ENCODE measurements at regions not wholly inside any gene's neighbourhood (a gene's known extent, or its start where the extent isn't known, plus 50 kb on each side); places are given as distances from the start of the nearest gene placed in this dataset.

DNA sequence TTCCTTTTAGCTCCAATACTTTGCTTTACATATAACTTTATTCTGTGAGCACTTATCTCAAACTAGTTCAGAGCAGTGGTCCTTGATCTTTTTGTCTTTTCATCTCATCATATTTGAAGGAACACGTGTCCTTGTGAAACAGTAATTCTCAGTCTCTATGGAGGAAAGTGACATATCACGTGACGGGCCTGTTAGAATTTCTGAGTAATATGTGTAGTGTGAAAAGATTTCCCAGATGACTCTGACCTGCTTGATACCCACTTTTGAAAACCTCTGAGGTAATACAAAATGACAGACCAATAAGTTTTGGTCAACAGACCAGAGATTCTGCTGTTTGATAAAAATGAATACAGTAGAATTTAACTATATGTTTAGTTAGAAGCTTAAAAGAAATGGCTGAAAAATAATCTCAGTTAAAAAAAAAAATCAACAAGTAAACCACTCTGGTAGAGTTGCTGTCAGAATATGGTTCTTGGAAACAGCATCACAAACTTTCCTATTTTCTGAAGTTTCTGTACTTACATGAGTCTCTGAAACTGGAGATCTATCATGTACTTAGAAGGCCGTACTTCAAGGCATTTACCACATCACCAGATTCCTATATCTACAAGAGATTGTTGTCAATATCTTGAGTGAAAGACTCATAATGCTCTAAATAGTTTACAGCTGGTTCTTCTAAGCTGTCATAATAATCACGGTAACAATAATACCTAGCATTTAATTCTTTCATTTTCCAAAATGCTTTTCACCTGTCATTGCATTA lies 590.2 kb upstream of the TBL1XR1 start:
- 86% methylated on average over 5 of the region's 5 CpGs for WGBS (ENCODE audit: insufficient coverage, low coverage, low lambda C conversion rate, missing lambda C conversion rate)

GRCh38 chr3:177789500-177789899 lies 592.2 kb upstream of the TBL1XR1 start:
- Histone ChIP-seq H3K4me1 (no peaks in the 10 kb centered on the region), H3K36me3 (no peaks in the 10 kb centered on the region), H3K4me3 (no peak overlapping the region), H3K27me3 (no peaks in the 10 kb centered on the region), H3K27ac (no peak overlapping the region), H3K9me3 (no peaks in the 10 kb centered on the region)
- ATAC-seq (no peak), DNase-seq (no peak)
- intact Hi-C loops (cut with DNase I), result no loop called here
- 81% methylated on average over 2 of the region's 2 CpGs for WGBS (ENCODE audit: insufficient coverage, low coverage, low lambda C conversion rate, missing lambda C conversion rate)
- TF ChIP-seq CTCF (IDR thresholded peaks at IDR 0.05), result no peak
- no peak for TF ChIP-seq POLR2A (IDR thresholded peaks at IDR 0.05)

More for the DNA sequence above, 590.2 kb upstream of the TBL1XR1 start:
- Histone ChIP-seq H3K27me3 (no peaks in the 10 kb centered on the region), H3K9me3 (no peaks in the 10 kb centered on the region), H3K27ac (no peak overlapping the region), H3K4me3 (no peak overlapping the region), H3K4me1 (no peaks in the 10 kb centered on the region), H3K36me3 (no peaks in the 10 kb centered on the region)
- intact Hi-C loops (cut with DNase I), result no loop called here
- ATAC-seq (no peak), DNase-seq (no peak)
- TF ChIP-seq CTCF (IDR thresholded peaks at IDR 0.05), result no peak
- no peak for TF ChIP-seq POLR2A (IDR thresholded peaks at IDR 0.05)

DNA sequence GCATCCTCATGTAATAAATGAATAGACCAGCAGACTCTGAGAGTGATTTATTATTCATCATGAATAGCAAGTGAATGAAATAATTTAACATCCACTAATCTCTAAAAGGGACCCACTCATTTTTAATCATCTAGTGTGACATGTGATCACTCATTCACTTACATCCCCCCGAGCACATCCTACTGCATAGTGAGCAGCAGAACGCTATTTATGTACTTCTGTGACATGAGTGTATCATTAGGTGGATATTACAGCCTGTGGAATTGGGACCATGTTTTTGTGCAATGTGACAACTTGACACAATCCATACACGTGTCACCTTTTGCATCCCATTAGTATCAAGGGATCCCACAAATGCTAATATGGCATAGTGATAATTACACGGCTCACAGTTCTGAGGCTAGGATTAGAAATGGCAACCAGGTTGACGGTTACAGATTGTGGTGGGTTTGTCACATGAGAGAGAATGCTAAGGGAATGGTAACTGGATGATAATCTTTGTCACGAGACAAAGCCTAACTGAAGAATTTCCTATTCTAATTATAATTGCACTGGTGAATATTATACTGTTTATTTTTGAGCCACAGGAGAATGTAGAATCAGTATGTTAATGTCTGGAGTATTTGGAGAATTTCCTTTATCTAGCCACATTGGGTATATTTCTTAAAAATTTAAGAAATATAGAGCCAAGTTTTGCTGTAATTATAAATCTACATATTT lies 595.2 kb upstream of the TBL1XR1 start:
- intact Hi-C loops (cut with DNase I), result no loop called here
- no peaks in the 10 kb centered on the region for H3K9me3 ChIP-seq
- no peaks in the 10 kb centered on the region for H3K27me3 ChIP-seq
- ATAC-seq (no peak), DNase-seq (no peak)
- WGBS (ENCODE audit: insufficient coverage, low coverage, low lambda C conversion rate, missing lambda C conversion rate), result 74% methylated on average over 6 of the region's 6 CpGs
- no peak overlapping the region for H3K4me3 ChIP-seq
- H3K27ac ChIP-seq, result no peak overlapping the region
- TF ChIP-seq POLR2A (IDR thresholded peaks at IDR 0.05) (no peak), CTCF (IDR thresholded peaks at IDR 0.05) (no peak)
- no peaks in the 10 kb centered on the region for H3K4me1 ChIP-seq
- H3K36me3 ChIP-seq, result no peaks in the 10 kb centered on the region

GRCh38 chr3:177793451-177793850 lies 596.2 kb upstream of the TBL1XR1 start:
- no peak for TF ChIP-seq CTCF (IDR thresholded peaks at IDR 0.05)
- no peak for TF ChIP-seq POLR2A (IDR thresholded peaks at IDR 0.05)
- Histone ChIP-seq H3K9me3 (no peaks in the 10 kb centered on the region), H3K27me3 (no peaks in the 10 kb centered on the region), H3K4me1 (no peaks in the 10 kb centered on the region), H3K4me3 (no peak overlapping the region), H3K27ac (no peak overlapping the region), H3K36me3 (no peaks in the 10 kb centered on the region)
- ATAC-seq, result no peak
- DNase-seq, result no peak
- WGBS (ENCODE audit: insufficient coverage, low coverage, low lambda C conversion rate, missing lambda C conversion rate), result 87% methylated on average over 3 of the region's 3 CpGs
- intact Hi-C loops (cut with DNase I), result no loop called here
